HG03521 (cell line): ENCODE measurements at regions not wholly inside any gene's neighbourhood (a gene's known extent, or its start where the extent isn't known, plus 50 kb on each side); places are given as distances from the start of the nearest gene placed in this dataset.
"Not testable (repeated sequence)": the region's sequence is repeated elsewhere in the genome, so short reads cannot be mapped to it uniquely, and the experiment has no call there.

Experiments
- ATAC-seq: cut with Tn5 transposase; IDR thresholded peaks from one replicate; pipeline ENCODE4 v1.9.1; 2021; ENCODE audit warnings: mild to moderate bottlenecking, moderate library complexity; ENCODE audit not compliant: unreplicated experiment

- ATAC-seq: not testable (repeated sequence)
Measured at GRCh38 chrX:108896349-108896748, 160.0 kb upstream of the IRS4 start.

GRCh38 chrX:108892501-108892900, 156.1 kb upstream of the IRS4 start:
- ATAC-seq: no peak

GRCh38 chrX:108875548-108875947, 139.2 kb upstream of the IRS4 start:
- ATAC-seq: no peak

- ATAC-seq: not testable (repeated sequence)
Measured at GRCh38 chrX:108843039-108843438, 106.7 kb upstream of the IRS4 start.

- ATAC-seq: no peak
Measured at GRCh38 chrX:108833993-108834392, 97.6 kb upstream of the IRS4 start.

- no peak for ATAC-seq
Measured at GRCh38 chrX:108811891-108812290, 75.5 kb upstream of the IRS4 start.

- no peak for ATAC-seq
Measured at GRCh38 chrX:108795240-108795639, 58.9 kb upstream of the IRS4 start.
